K562 (cell line): ENCODE measurements at regions not wholly inside any gene's neighbourhood (a gene's known extent, or its start where the extent isn't known, plus 50 kb on each side); places are given as distances from the start of the nearest gene placed in this dataset.

Source experiments
- ATAC-seq: fragments of 200-7000 bp; cut with Tn5 transposase; 3 replicates; pipeline ENCODE4 v1.9.1; 2020; ENCODE audit warnings: moderate library complexity
- BruUV-seq: library from RNA; stranded (reverse); fragments of 400-500 nt; replicated peaks from 2 replicates; lab custom pipeline; 2021; lab: Mats Ljungman, UMichigan
- CTCF ChIA-PET: fragments of 300-600 bp; formaldehyde crosslinking; extraction: SDS; loops from one replicate; lab custom pipeline; 2021; ENCODE audit warnings: low intra/inter-chr PET ratio; lab: Yijun Ruan, JAX
- POLR2A ChIA-PET: fragments of 300-600, 350-650 bp; sonication (Branson Sonifier 250); formaldehyde crosslinking; extraction: SDS; loops from one replicate; lab custom pipeline; 2021; ENCODE audit warnings: antibody characterized with exemption, inconsistent platforms; lab: Yijun Ruan, JAX
- DNase-seq, 4 experiments: peaks; one replicate each; pipeline versions ENCODE4 v3.0.0 to v3.0.0-alpha.2; 2011 to 2018; ENCODE audit warnings: low spot score in 3 of 4, mixed read lengths in 3 of 4; ENCODE audit errors: extremely low read depth in 1 of 4
- FAIRE-seq: peaks from 2 replicates; lab custom pipeline; 2011; peaks lifted over from hg19 to GRCh38; lab: Jason Lieb, UNC
- H2AFZ ChIP-seq: 2 replicates; pipeline ENCODE4 v1.6.0; 2011; ENCODE audit warnings: low read depth, low read length, control low read depth, inconsistent platforms
- H3K27ac ChIP-seq: fragments of 200-600 bp; 3 replicates; pipeline ENCODE4 v1.8.0; 2011; ENCODE audit warnings: low read depth, mild to moderate bottlenecking, control low read depth, inconsistent platforms, low read length, moderate library complexity, mixed read lengths; ENCODE audit errors: extremely low read depth
- H3K27me3 ChIP-seq, 2 experiments: fragments of 300-600 bp in 1 of 2; 2 replicates in 1 of 2; 3 replicates in 1 of 2; pipeline versions ENCODE4 v1.6.0 to v1.8.0; 2011; ENCODE audit warnings: inconsistent platforms in 2 of 2, low read length in 2 of 2, mild to moderate bottlenecking in 1 of 2, mixed read lengths in 1 of 2, moderate library complexity in 1 of 2; ENCODE audit not compliant: control insufficient read depth in 2 of 2, insufficient read depth in 2 of 2
- H3K36me3 ChIP-seq: fragments of 300-600 bp; 3 replicates; pipeline ENCODE4 v1.8.0; 2011; ENCODE audit warnings: mild to moderate bottlenecking, low read length, inconsistent platforms; ENCODE audit not compliant: control insufficient read depth, insufficient read depth
- H3K4me1 ChIP-seq, 2 experiments: fragments of 200-600 bp in 1 of 2; replicated peaks in 1 of 2; 2 replicates in 1 of 2; 3 replicates in 1 of 2; pipeline versions ENCODE4 v1.5.1 to v1.8.0; 2011; ENCODE audit warnings: inconsistent platforms in 2 of 2, low read length in 2 of 2, mild to moderate bottlenecking in 1 of 2, mixed read lengths in 1 of 2, moderate library complexity in 1 of 2; ENCODE audit not compliant: control insufficient read depth in 2 of 2, insufficient read depth in 2 of 2
- H3K4me2 ChIP-seq: 2 replicates; pipeline ENCODE4 v1.6.1; 2011; ENCODE audit warnings: low read length, control low read depth, inconsistent platforms, mixed read lengths; ENCODE audit not compliant: insufficient read depth
- H3K4me3 ChIP-seq: fragments of 200-600 bp; sonication (generic), shearing (Covaris generic); 2 replicates; pipeline ENCODE4 v1.5.1; 2016; ENCODE audit warnings: control low read depth, inconsistent platforms
- H3K79me2 ChIP-seq: fragments of 200-600 bp; 3 replicates; pipeline ENCODE4 v1.8.0; 2011; ENCODE audit warnings: low read length, inconsistent platforms; ENCODE audit not compliant: control insufficient read depth, insufficient read depth
- H3K9ac ChIP-seq, 2 experiments: 2 replicates each; pipeline versions ENCODE4 v1.6.0 to v1.6.1; 2011; ENCODE audit warnings: low read depth in 2 of 2, low read length in 2 of 2, control low read depth in 1 of 2, inconsistent platforms in 1 of 2, mild to moderate bottlenecking in 1 of 2, mixed read lengths in 1 of 2; ENCODE audit not compliant: insufficient read depth in 1 of 2
- H3K9me1 ChIP-seq: one replicate; pipeline ENCODE4 v1.6.0; 2011; ENCODE audit warnings: inconsistent platforms, mild to moderate bottlenecking, low read length, moderate library complexity; ENCODE audit not compliant: control insufficient read depth, insufficient read depth
- H3K9me3 ChIP-seq: replicated peaks from 2 replicates; pipeline ENCODE4 v1.5.1; 2011; ENCODE audit warnings: low read depth, low read length, inconsistent platforms; ENCODE audit not compliant: control insufficient read depth, insufficient read depth
- H4K20me1 ChIP-seq: replicated peaks from 2 replicates; pipeline ENCODE4 v1.6.1; 2011; ENCODE audit warnings: low read length, inconsistent platforms, mixed read lengths; ENCODE audit not compliant: control insufficient read depth, insufficient read depth
- CBFA2T2 ChIP-seq: fragments of 450-650 bp; conservative IDR thresholded peaks from 2 replicates; pipeline ENCODE4 v1.6.1; 2017; ENCODE audit warnings: mild to moderate bottlenecking
- CEBPZ ChIP-seq: fragments of 150-350 bp; IDR thresholded peaks from 2 replicates; pipeline ENCODE4 v1.6.1; 2014; ENCODE audit warnings: low read depth, mild to moderate bottlenecking, low read length, borderline replicate concordance
- KLF16 ChIP-seq: IDR thresholded peaks from 2 replicates; pipeline ENCODE4 v1.6.1; 2016; ENCODE audit warnings: antibody characterized with exemption
- MXD1 ChIP-seq: fragments of 250-450 bp; sonication (Bioruptor Pico); IDR thresholded peaks from 2 replicates; pipeline ENCODE4 v1.8.0; 2021; ENCODE audit warnings: borderline replicate concordance, mild to moderate bottlenecking, moderate library complexity; ENCODE audit not compliant: poor library complexity, severe bottlenecking
- NCOA4 ChIP-seq: fragments of 450-650 bp; IDR thresholded peaks from 2 replicates; pipeline ENCODE4 v1.6.1; 2018; ENCODE audit warnings: mild to moderate bottlenecking; ENCODE audit not compliant: partially characterized antibody
- U2AF1 ChIP-seq: fragments of 200-400 bp; formaldehyde crosslinking; optimal IDR thresholded peaks from 2 replicates; pipeline ENCODE3; 2017; ENCODE audit warnings: mild to moderate bottlenecking, low read depth, low read length, moderate library complexity
- ZFP30 ChIP-seq: fragments of 250-450 bp; sonication (Bioruptor Pico); IDR thresholded peaks from 2 replicates; pipeline ENCODE4 v1.8.0; 2022; ENCODE audit warnings: moderate library complexity, mild to moderate bottlenecking, inconsistent platforms, borderline replicate concordance
- ZKSCAN1 ChIP-seq: fragments of 150-350 bp; IDR thresholded peaks from 2 replicates; pipeline ENCODE4 v1.6.1; 2016; ENCODE audit warnings: low read depth, low read length
- ZNF175 ChIP-seq: fragments of 200-800 bp; sonication (Bioruptor generic); IDR thresholded peaks from 2 replicates; pipeline ENCODE4 v1.6.1; 2016; ENCODE audit warnings: low read depth, mild to moderate bottlenecking, missing genetic modification characterization, missing compliant biosample characterization
- ZNF23 ChIP-seq: fragments of 250-450 bp; sonication (Bioruptor Pico); IDR thresholded peaks from 2 replicates; pipeline ENCODE4 v1.4.0; 2020; ENCODE audit warnings: mild to moderate bottlenecking
- ZNF551 ChIP-seq: fragments of 250-450 bp; sonication (Bioruptor Pico); IDR thresholded peaks from 2 replicates; pipeline ENCODE4 v1.5.0; 2021; ENCODE audit warnings: mild to moderate bottlenecking, moderate library complexity
- ZNF696 ChIP-seq: fragments of 250-450 bp; sonication (Bioruptor Pico); conservative IDR thresholded peaks from 2 replicates; pipeline ENCODE4 v1.4.0; 2020; ENCODE audit warnings: mild to moderate bottlenecking, moderate library complexity
- WGBS: fragments of 100-300 bp; shearing (Covaris generic); methylation state at CpG from one replicate; pipeline ENCODE4 v1.1.6; 2016; ENCODE audit warnings: low coverage, mixed read lengths; ENCODE audit not compliant: insufficient coverage; ENCODE audit errors: missing lambda C conversion rate; 5-methylcytosine and 5-hydroxymethylcytosine counted together
- in situ Hi-C: fragments of 300-500 bp; cut with MboI; formaldehyde crosslinking; loops from 4 replicates; pipeline ENCODE4 v1.15.0; 2018; ENCODE audit warnings: inconsistent platforms, mixed read lengths
- intact Hi-C: fragments of 100-400 bp; cut with micrococcal nuclease; formaldehyde crosslinking; loops from 2 replicates; pipeline ENCODE4 v1.14.2; 2022
- TF ChIP-seq, protein P1 (sequence below), 2 experiments: fragments of 450-650 bp; conservative IDR thresholded peaks; 2 replicates each; pipeline ENCODE4 v1.6.1; 2017; ENCODE audit warnings: mild to moderate bottlenecking in 2 of 2, moderate library complexity in 2 of 2

- DNase-seq, result no peak
- WGBS, result 1% methylated on average over 7 of the region's 7 CpGs
- H3K4me1 ChIP-seq, result no peaks in the 10 kb centered on the region
- no peaks in the 10 kb centered on the region; the same call in 1 of the 2 replicates for H3K9me3 ChIP-seq
- no peak overlapping the region for H3K27ac ChIP-seq
- no peak overlapping the region for H3K9ac ChIP-seq
- in situ Hi-C loops (no loop called here), intact Hi-C loops (no loop called here)
- H3K9me1 ChIP-seq, result no peaks in the 10 kb centered on the region
- no peaks in the 10 kb centered on the region for H3K36me3 ChIP-seq
- H3K4me3 ChIP-seq, result no peak overlapping the region
- H3K79me2 ChIP-seq, result no peaks in the 10 kb centered on the region
- ATAC-seq, result no peak
- FAIRE-seq, result no peak
- no peak overlapping the region for H3K4me2 ChIP-seq
- no peaks in the 10 kb centered on the region for H3K27me3 ChIP-seq
- ChIA-PET CTCF (no interaction called here), POLR2A (no interaction called here)
- H4K20me1 ChIP-seq, result no peaks in the 10 kb centered on the region
- no peak overlapping the region for H2AFZ ChIP-seq
- BruUV-seq, result no TSS peak
- TF ChIP-seq ZNF175 (CRISPR knock-in tag) (no peak), KLF16 (no peak), CBFA2T2 (no peak), U2AF1 (no peak), NCOA4 (no peak), MXD1 (CRISPR knock-in tag) (no peak), ZKSCAN1 (no peak), ZNF23 (CRISPR knock-in tag) (no peak), ZNF551 (CRISPR knock-in tag) (no peak), ZNF696 (CRISPR knock-in tag) (no peak), ZFP30 (no peak), CEBPZ (no peak)
- TF ChIP-seq, protein P1, sequence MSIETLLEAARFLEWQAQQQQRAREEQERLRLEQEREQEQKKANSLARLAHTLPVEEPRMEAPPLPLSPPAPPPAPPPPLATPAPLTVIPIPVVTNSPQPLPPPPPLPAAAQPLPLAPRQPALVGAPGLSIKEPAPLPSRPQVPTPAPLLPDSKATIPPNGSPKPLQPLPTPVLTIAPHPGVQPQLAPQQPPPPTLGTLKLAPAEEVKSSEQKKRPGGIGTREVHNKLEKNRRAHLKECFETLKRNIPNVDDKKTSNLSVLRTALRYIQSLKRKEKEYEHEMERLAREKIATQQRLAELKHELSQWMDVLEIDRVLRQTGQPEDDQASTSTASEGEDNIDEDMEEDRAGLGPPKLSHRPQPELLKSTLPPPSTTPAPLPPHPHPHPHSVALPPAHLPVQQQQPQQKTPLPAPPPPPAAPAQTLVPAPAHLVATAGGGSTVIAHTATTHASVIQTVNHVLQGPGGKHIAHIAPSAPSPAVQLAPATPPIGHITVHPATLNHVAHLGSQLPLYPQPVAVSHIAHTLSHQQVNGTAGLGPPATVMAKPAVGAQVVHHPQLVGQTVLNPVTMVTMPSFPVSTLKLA (conservative IDR thresholded peaks at IDR 0.05), result no peak
Measured at GRCh38 chr7:80335511-80336231, 176.2 kb downstream of the GNAT3 start.
